ENCODE measurements at regions not wholly inside any gene's neighbourhood (a gene's known extent, or its start where the extent isn't known, plus 50 kb on each side); places are given as distances from the start of the nearest gene placed in this dataset.

DNA sequence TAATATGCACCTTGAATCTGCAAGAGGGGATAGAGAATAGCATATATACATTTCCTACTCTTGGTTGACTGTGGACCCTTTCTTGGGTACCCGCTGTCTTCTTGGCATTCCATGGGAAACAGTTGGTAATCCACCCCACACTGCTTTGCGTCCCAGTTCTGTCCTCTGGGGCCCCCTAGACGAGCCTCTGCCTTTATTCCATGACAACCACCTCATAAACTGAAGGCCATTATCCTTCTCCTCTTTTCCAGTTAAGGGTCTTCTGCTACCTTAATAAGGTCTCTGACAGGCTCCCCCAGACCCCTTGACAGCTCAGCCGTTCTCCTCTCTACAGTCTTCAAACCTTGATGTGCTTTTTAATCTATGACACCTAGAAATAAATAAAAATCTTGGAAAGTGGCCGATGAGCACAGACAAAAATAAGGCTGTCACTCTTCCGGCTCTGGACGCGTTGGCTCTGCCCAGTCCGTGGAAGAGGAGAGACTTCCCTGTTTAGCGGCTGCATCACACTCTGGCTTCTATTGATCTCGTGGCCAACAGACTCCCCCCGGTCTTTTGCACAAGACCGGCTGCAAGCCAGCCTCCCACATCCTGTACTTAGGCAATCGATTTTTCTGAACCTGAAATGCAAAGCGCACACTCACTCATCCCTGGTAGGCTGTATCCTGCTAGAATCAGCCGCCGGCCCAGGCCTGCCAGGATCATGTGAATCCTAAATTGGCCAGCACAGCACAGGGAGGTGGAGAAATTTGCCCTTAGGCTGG lies 251.0 kb upstream of the TLE3 start:
- H4K20me1 ChIP-seq (ENCODE audit: insufficient read depth, poor library complexity, severe bottlenecking) = no peaks in the 10 kb centered on the region
- no peaks in the 10 kb centered on the region for H3K36me3 ChIP-seq (replicated peaks; ENCODE audit: insufficient read depth, low read depth)
- H3K4me1 ChIP-seq (ENCODE audit: insufficient read depth) = peaks cover 3% of the 10 kb centered on the region
- no peak overlapping the region for H3K27ac ChIP-seq
- H2AFZ ChIP-seq = no peak overlapping the region
- no peak overlapping the region for H3K4me3 ChIP-seq
- DNase-seq (ENCODE audit: low spot score) = no peak
- TF ChIP-seq EZH2phosphoT487 (IDR thresholded peaks at IDR 0.05; ENCODE audit: low read depth, severe bottlenecking, unreplicated experiment) (no peak), EZH2 (IDR thresholded peaks at IDR 0.05; ENCODE audit: borderline replicate concordance) (no peak), CTCF (IDR thresholded peaks at IDR 0.05; ENCODE audit: poor library complexity) (no peak)
- WGBS (ENCODE audit: low lambda C conversion rate, missing lambda C conversion rate) = 71% methylated on average over 17 of the region's 17 CpGs
- no peaks in the 10 kb centered on the region for H3K9me3 ChIP-seq (ENCODE audit: low read depth)
- H3K9me2 ChIP-seq (replicated peaks; ENCODE audit: insufficient read depth) = no peaks in the 10 kb centered on the region
- no peaks in the 10 kb centered on the region for H3K27me3 ChIP-seq
- H3K4me2 ChIP-seq = no peak overlapping the region
- H3K79me2 ChIP-seq = no peaks in the 10 kb centered on the region

DNA sequence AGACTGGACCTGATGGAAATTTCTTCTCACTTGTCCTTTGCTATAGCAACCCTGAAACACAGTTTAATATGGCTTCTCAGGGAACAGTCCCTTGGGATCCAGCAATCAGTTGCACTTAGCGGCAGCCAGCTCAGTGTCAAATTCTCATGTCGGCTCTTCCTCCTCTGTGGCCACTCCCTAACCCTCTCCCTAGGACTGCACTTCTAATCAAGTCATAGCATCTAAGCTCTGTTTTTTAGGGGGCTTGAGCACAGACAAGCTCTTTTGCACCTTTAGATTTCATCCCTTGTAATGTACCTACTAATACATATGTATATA lies 250.5 kb upstream of the TLE3 start:
- Histone ChIP-seq H4K20me1 (ENCODE audit: insufficient read depth, poor library complexity, severe bottlenecking) (no peaks in the 10 kb centered on the region), H3K4me3 (no peak overlapping the region), H3K79me2 (no peaks in the 10 kb centered on the region), H3K9me2 (replicated peaks; ENCODE audit: insufficient read depth) (no peaks in the 10 kb centered on the region), H2AFZ (no peak overlapping the region), H3K9me3 (ENCODE audit: low read depth) (no peaks in the 10 kb centered on the region), H3K4me1 (ENCODE audit: insufficient read depth) (peaks cover 3% of the 10 kb centered on the region), H3K27ac (no peak overlapping the region), H3K27me3 (no peaks in the 10 kb centered on the region), H3K36me3 (replicated peaks; ENCODE audit: insufficient read depth, low read depth) (no peaks in the 10 kb centered on the region), H3K4me2 (no peak overlapping the region)
- no peak for TF ChIP-seq EZH2phosphoT487 (IDR thresholded peaks at IDR 0.05; ENCODE audit: low read depth, severe bottlenecking, unreplicated experiment)
- no peak for TF ChIP-seq CTCF (IDR thresholded peaks at IDR 0.05; ENCODE audit: poor library complexity)
- TF ChIP-seq EZH2 (IDR thresholded peaks at IDR 0.05; ENCODE audit: borderline replicate concordance) = no peak
- DNase-seq (ENCODE audit: low spot score) = no peak
- WGBS (ENCODE audit: low lambda C conversion rate, missing lambda C conversion rate) = 55% methylated on average over 2 of the region's 2 CpGs

GRCh38 chr15:70347321-70348225 lies 249.9 kb upstream of the TLE3 start:
- Histone ChIP-seq H4K20me1 (ENCODE audit: insufficient read depth, poor library complexity, severe bottlenecking) (no peaks in the 10 kb centered on the region), H3K27ac (no peak overlapping the region), H2AFZ (no peak overlapping the region), H3K4me1 (ENCODE audit: insufficient read depth) (peaks cover 3% of the 10 kb centered on the region), H3K9me3 (ENCODE audit: low read depth) (no peaks in the 10 kb centered on the region), H3K36me3 (replicated peaks; ENCODE audit: insufficient read depth, low read depth) (no peaks in the 10 kb centered on the region), H3K27me3 (no peaks in the 10 kb centered on the region), H3K4me3 (no peak overlapping the region), H3K4me2 (no peak overlapping the region), H3K9me2 (replicated peaks; ENCODE audit: insufficient read depth) (no peaks in the 10 kb centered on the region), H3K79me2 (no peaks in the 10 kb centered on the region)
- TF ChIP-seq EZH2 (IDR thresholded peaks at IDR 0.05; ENCODE audit: borderline replicate concordance) = no peak
- TF ChIP-seq CTCF (IDR thresholded peaks at IDR 0.05; ENCODE audit: poor library complexity) = no peak
- TF ChIP-seq EZH2phosphoT487 (IDR thresholded peaks at IDR 0.05; ENCODE audit: low read depth, severe bottlenecking, unreplicated experiment) = no peak
- WGBS (ENCODE audit: low lambda C conversion rate, missing lambda C conversion rate) = 96% methylated on average over 7 of the region's 7 CpGs
- no peak for DNase-seq (ENCODE audit: low spot score)

Data from hepatocyte (in vitro differentiated cells).